ENCODE measurements at regions not wholly inside any gene's neighbourhood (a gene's known extent, or its start where the extent isn't known, plus 50 kb on each side); places are given as distances from the start of the nearest gene placed in this dataset.
A peak's percentile ranks its signal among the peaks of the same experiment; 100 is the strongest.

DNA sequence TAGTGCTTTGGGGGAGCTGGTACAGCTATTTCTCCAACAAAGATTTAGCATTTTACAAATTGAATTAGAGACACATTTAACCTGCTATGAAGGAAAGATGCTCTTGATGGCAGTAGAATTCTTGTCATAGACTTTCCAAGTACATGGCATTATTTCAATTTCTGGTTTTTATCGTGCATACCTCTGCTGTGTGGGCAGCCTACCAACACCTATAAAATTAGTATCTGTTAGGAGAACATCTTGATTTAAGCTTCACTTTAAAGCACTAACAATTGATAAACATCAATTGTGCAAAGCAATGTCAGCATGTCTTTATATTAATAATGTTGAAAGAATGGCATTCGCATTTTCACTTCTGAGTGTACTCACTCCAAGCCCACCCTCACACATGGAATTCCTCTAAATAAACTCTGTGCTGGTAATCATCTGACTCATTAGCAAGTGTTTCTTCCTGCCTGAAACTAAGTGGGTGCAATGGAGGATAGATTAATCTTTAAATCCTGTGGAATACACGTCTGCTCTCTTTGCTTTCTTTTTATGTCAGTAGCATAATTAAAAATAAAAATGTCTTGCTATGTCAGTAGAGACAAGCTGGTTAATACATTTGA, 279.8 kb upstream of the MAGEB18 start:
- TF ChIP-seq CTCF (IDR thresholded peaks at IDR 0.05) = peak; percentile 43

- no peak for TF ChIP-seq CTCF (IDR thresholded peaks at IDR 0.05)
Measured at GRCh38 chrX:25860322-25860721, 277.8 kb upstream of the MAGEB18 start.

DNA sequence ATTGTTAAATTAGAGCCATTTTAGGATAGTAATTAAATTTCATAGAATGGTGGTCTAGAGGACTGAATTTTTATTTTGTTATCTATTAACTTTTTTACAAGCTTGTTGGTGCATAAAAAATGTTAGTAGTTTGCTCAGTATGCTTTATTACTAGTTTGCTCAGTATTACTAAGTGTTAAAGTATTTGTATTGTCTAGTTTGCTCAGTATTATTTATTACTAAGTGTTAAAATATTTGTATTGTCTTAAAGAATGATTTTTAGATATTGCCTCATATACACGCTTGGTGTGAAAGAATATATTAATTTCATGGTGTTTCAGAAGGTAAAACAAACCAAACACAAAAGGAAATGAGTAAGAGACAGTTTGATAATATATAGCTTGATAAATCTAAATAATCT, 268.4 kb upstream of the MAGEB18 start:
- TF ChIP-seq CTCF (IDR thresholded peaks at IDR 0.05) = no peak

DNA sequence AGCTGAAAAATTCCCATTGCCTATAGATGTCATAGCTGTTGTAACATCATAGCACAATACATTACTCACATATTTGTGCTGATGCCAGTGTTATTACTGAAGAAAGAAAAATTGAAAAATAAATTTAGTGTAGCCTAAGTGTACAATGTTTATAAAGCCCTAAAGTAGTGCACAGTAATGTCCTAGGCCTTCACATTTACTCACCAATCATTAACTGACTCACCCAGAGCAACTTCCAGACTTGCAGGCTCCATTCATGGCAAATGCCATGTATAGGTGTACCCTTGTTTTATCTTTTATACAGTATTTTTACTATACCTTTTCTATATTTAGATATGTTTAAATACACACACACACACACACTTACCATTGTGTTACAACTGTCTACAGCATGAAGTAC, 265.4 kb upstream of the MAGEB18 start:
- no peak for TF ChIP-seq CTCF (IDR thresholded peaks at IDR 0.05)

DNA sequence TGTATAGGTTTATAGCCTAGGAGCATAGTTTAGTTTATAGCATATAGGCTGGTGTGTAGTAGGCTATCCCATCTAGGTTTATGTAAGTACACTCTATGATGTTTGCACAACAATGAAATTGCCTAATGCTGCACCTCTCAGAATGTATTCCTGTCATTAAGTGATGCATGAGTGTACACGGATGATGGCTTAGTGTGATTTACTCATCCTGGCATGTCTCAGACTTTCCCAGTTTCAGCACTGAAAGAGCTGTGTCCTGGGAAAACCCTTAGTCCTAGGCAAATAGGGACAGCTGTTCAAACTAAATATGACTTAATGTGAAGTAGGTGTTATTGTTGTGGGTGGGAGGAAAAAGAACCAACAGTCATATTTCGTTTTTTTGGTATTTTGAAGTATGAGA, 264.9 kb upstream of the MAGEB18 start:
- no peak for TF ChIP-seq CTCF (IDR thresholded peaks at IDR 0.05)

- no peak for TF ChIP-seq CTCF (IDR thresholded peaks at IDR 0.05)
Measured at GRCh38 chrX:25878806-25879205, 259.3 kb upstream of the MAGEB18 start.

DNA sequence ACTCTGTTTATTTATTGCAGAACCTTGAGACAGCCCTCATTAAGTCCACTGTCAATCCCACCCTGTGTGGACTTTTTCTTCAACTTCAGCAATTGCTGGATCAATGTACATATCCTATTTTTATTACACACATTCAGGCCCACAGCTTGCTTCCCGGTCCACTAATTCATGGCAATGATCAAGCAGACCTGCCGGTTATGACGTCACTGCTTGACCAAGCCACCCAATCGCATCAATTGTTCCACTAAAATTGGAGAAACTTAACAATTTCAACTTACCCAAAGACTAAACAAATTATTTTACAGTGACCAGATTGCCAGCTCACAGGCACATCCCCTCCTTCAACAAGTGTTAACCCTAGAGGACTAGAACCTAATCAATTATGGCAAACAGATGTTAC, 240.4 kb upstream of the MAGEB18 start:
- no peak for TF ChIP-seq CTCF (IDR thresholded peaks at IDR 0.05)

GRCh38 chrX:25925946-25926345, 212.2 kb upstream of the MAGEB18 start:
- TF ChIP-seq CTCF (IDR thresholded peaks at IDR 0.05) = no peak

All from LNCAP (cell line).